ENCODE measurements at regions not wholly inside any gene's neighbourhood (a gene's known extent, or its start where the extent isn't known, plus 50 kb on each side); places are given as distances from the start of the nearest gene placed in this dataset.

- intact Hi-C loops (cut with DNase I) = no loop called here
- no peaks in the 10 kb centered on the region for H3K9me3 ChIP-seq (ENCODE audit: control insufficient read depth, low read length)
- ATAC-seq (no peak), DNase-seq (no peak)
- no peaks in the 10 kb centered on the region for H3K27me3 ChIP-seq (ENCODE audit: control insufficient read depth, insufficient read depth)
- 90% methylated on average over 3 of the region's 3 CpGs for WGBS
- no peak overlapping the region for H3K4me3 ChIP-seq (ENCODE audit: low read length)
- no peak overlapping the region for H3K27ac ChIP-seq (ENCODE audit: low read length)
- H3K4me1 ChIP-seq (ENCODE audit: control insufficient read depth, insufficient read depth, low read length) = no peaks in the 10 kb centered on the region
Measured at GRCh38 chr18:64956465-64956864, 794.3 kb upstream of the CDH7 start.

GRCh38 chr18:64949885-64950284, 800.9 kb upstream of the CDH7 start:
- H3K4me3 ChIP-seq (ENCODE audit: low read length) = no peak overlapping the region
- no peaks in the 10 kb centered on the region for H3K27me3 ChIP-seq (ENCODE audit: control insufficient read depth, insufficient read depth)
- intact Hi-C loops (cut with DNase I) = no loop called here
- H3K9me3 ChIP-seq (ENCODE audit: control insufficient read depth, low read length) = no peaks in the 10 kb centered on the region
- H3K4me1 ChIP-seq (ENCODE audit: control insufficient read depth, insufficient read depth, low read length) = no peaks in the 10 kb centered on the region
- WGBS = 97% methylated on average over 4 of the region's 4 CpGs
- no peak overlapping the region for H3K27ac ChIP-seq (ENCODE audit: low read length)
- ATAC-seq = no peak
- no peak for DNase-seq

GRCh38 chr18:64936671-64937070, 787.8 kb upstream of the LINC00305 start:
- no peaks in the 10 kb centered on the region for H3K27me3 ChIP-seq (ENCODE audit: control insufficient read depth, insufficient read depth)
- no peak overlapping the region for H3K4me3 ChIP-seq (ENCODE audit: low read length)
- H3K9me3 ChIP-seq (ENCODE audit: control insufficient read depth, low read length) = no peaks in the 10 kb centered on the region
- no peaks in the 10 kb centered on the region for H3K4me1 ChIP-seq (ENCODE audit: control insufficient read depth, insufficient read depth, low read length)
- no peak overlapping the region for H3K27ac ChIP-seq (ENCODE audit: low read length)
- intact Hi-C loops (cut with DNase I) = no loop called here
- ATAC-seq (no peak), DNase-seq (no peak)
- 87% methylated on average over 1 of the region's 1 CpG for WGBS

DNA sequence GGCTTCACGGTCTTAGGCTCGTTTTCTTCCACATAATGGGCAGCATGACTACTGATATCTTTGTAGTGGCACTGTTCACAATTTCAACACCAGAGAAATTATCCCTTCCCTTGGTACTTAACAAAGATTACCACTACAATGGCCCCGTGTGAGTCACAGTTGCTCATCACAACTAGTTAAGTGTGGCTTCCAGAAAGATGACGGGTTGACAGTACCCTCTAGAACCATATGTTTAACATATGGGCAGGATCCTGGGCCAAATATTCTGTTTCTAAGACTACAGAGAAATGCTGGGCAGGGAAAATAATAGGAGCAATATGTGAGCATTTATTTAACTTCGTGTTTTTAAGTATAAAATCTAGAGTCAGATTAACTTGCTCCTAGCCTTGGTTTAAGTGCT, 780.1 kb upstream of the LINC00305 start:
- intact Hi-C loops (cut with DNase I) = no loop called here
- H3K4me3 ChIP-seq (ENCODE audit: low read length) = no peak overlapping the region
- H3K27ac ChIP-seq (ENCODE audit: low read length) = no peak overlapping the region
- WGBS = 65% methylated on average over 5 of the region's 5 CpGs
- DNase-seq (no peak), ATAC-seq (no peak)
- H3K27me3 ChIP-seq (ENCODE audit: control insufficient read depth, insufficient read depth) = no peaks in the 10 kb centered on the region
- no peaks in the 10 kb centered on the region for H3K4me1 ChIP-seq (ENCODE audit: control insufficient read depth, insufficient read depth, low read length)
- no peaks in the 10 kb centered on the region for H3K9me3 ChIP-seq (ENCODE audit: control insufficient read depth, low read length)

GRCh38 chr18:64919971-64920570, 771.2 kb upstream of the LINC00305 start:
- DNase-seq (no peak), ATAC-seq (no peak)
- Histone ChIP-seq H3K4me1 (ENCODE audit: control insufficient read depth, insufficient read depth, low read length) (no peaks in the 10 kb centered on the region), H3K4me3 (ENCODE audit: low read length) (no peak overlapping the region), H3K27me3 (ENCODE audit: control insufficient read depth, insufficient read depth) (no peaks in the 10 kb centered on the region), H3K9me3 (ENCODE audit: control insufficient read depth, low read length) (no peaks in the 10 kb centered on the region), H3K27ac (ENCODE audit: low read length) (no peak overlapping the region)
- intact Hi-C loops (cut with DNase I) = no loop called here
- 22% methylated on average over 1 of the region's 1 CpG for WGBS

GRCh38 chr18:64918851-64919250, 770.0 kb upstream of the LINC00305 start:
- Histone ChIP-seq H3K9me3 (ENCODE audit: control insufficient read depth, low read length) (no peaks in the 10 kb centered on the region), H3K27ac (ENCODE audit: low read length) (no peak overlapping the region), H3K4me3 (ENCODE audit: low read length) (no peak overlapping the region), H3K27me3 (ENCODE audit: control insufficient read depth, insufficient read depth) (no peaks in the 10 kb centered on the region), H3K4me1 (ENCODE audit: control insufficient read depth, insufficient read depth, low read length) (no peaks in the 10 kb centered on the region)
- intact Hi-C loops (cut with DNase I) = no loop called here
- ATAC-seq (no peak), DNase-seq (no peak)
- 88% methylated on average over 3 of the region's 3 CpGs for WGBS

- no peaks in the 10 kb centered on the region for H3K9me3 ChIP-seq (ENCODE audit: control insufficient read depth, low read length)
- ATAC-seq (no peak), DNase-seq (peak in 1 of 3 donors; percentile 23)
- H3K27me3 ChIP-seq (ENCODE audit: control insufficient read depth, insufficient read depth) = no peaks in the 10 kb centered on the region
- intact Hi-C loops (cut with DNase I) = no loop called here
- no peak overlapping the region for H3K4me3 ChIP-seq (ENCODE audit: low read length)
- no peaks in the 10 kb centered on the region for H3K4me1 ChIP-seq (ENCODE audit: control insufficient read depth, insufficient read depth, low read length)
- H3K27ac ChIP-seq (ENCODE audit: low read length) = no peak overlapping the region
- WGBS = 94% methylated on average over 3 of the region's 3 CpGs
Measured at GRCh38 chr18:64893349-64893748, 744.5 kb upstream of the LINC00305 start.

DNA sequence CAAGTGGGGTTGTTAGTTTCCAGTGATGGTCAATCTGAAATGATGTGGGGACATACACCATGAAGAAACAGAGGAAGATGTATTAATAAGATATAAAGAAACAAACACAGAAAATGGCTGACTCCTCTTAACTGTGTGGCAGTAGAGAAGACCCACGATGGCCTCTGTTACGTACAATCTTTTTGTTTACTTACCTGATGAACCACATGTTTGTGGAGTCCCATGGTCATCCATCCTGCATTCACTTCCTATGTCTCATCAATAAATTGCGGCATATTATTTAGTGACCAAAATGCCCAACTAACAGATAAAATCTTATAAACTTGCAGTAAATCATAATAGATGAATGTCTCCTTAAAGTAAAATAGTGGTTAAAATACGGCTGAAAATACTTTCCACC, 740.1 kb upstream of the LINC00305 start:
- no peaks in the 10 kb centered on the region for H3K4me1 ChIP-seq (ENCODE audit: control insufficient read depth, insufficient read depth, low read length)
- H3K27ac ChIP-seq (ENCODE audit: low read length) = no peak overlapping the region
- no peak overlapping the region for H3K4me3 ChIP-seq (ENCODE audit: low read length)
- ATAC-seq = no peak
- no peak for DNase-seq
- intact Hi-C loops (cut with DNase I) = no loop called here
- H3K9me3 ChIP-seq (ENCODE audit: control insufficient read depth, low read length) = no peaks in the 10 kb centered on the region
- 88% methylated on average over 4 of the region's 4 CpGs for WGBS
- H3K27me3 ChIP-seq (ENCODE audit: control insufficient read depth, insufficient read depth) = no peaks in the 10 kb centered on the region

- Histone ChIP-seq H3K27me3 (ENCODE audit: control insufficient read depth, insufficient read depth) (no peaks in the 10 kb centered on the region), H3K4me1 (ENCODE audit: control insufficient read depth, insufficient read depth, low read length) (no peaks in the 10 kb centered on the region), H3K27ac (ENCODE audit: low read length) (no peak overlapping the region), H3K9me3 (ENCODE audit: control insufficient read depth, low read length) (no peaks in the 10 kb centered on the region), H3K4me3 (ENCODE audit: low read length) (no peak overlapping the region)
- intact Hi-C loops (cut with DNase I) = no loop called here
- no peak for DNase-seq
- ATAC-seq = no peak
- WGBS = 73% methylated on average over 1 of the region's 1 CpG
Measured at GRCh38 chr18:64886995-64887394, 738.1 kb upstream of the LINC00305 start.

GRCh38 chr18:64882896-64883295, 734.0 kb upstream of the LINC00305 start:
- WGBS = 67% methylated on average over 3 of the region's 3 CpGs
- intact Hi-C loops (cut with DNase I) = no loop called here
- ATAC-seq = no peak
- no peaks in the 10 kb centered on the region for H3K27me3 ChIP-seq (ENCODE audit: control insufficient read depth, insufficient read depth)
- H3K9me3 ChIP-seq (ENCODE audit: control insufficient read depth, low read length) = no peaks in the 10 kb centered on the region
- no peaks in the 10 kb centered on the region for H3K4me1 ChIP-seq (ENCODE audit: control insufficient read depth, insufficient read depth, low read length)
- no peak overlapping the region for H3K4me3 ChIP-seq (ENCODE audit: low read length)
- no peak overlapping the region for H3K27ac ChIP-seq (ENCODE audit: low read length)
- no peak for DNase-seq

- ATAC-seq = no peak
- no peak for DNase-seq
- intact Hi-C loops (cut with DNase I) = no loop called here
- Histone ChIP-seq H3K4me1 (ENCODE audit: control insufficient read depth, insufficient read depth, low read length) (no peaks in the 10 kb centered on the region), H3K9me3 (ENCODE audit: control insufficient read depth, low read length) (no peaks in the 10 kb centered on the region), H3K4me3 (ENCODE audit: low read length) (no peak overlapping the region), H3K27ac (ENCODE audit: low read length) (no peak overlapping the region), H3K27me3 (ENCODE audit: control insufficient read depth, insufficient read depth) (no peaks in the 10 kb centered on the region)
- WGBS = 69% methylated on average over 4 of the region's 4 CpGs
Measured at GRCh38 chr18:64876833-64877232, 727.9 kb upstream of the LINC00305 start.

Measured in right cardiac atrium (tissue), 5 donors.